ENCODE measurements at regions not wholly inside any gene's neighbourhood (a gene's known extent, or its start where the extent isn't known, plus 50 kb on each side); places are given as distances from the start of the nearest gene placed in this dataset.
"Not testable (repeated sequence)": the region's sequence is repeated elsewhere in the genome, so short reads cannot be mapped to it uniquely, and the experiment has no call there.

DNA sequence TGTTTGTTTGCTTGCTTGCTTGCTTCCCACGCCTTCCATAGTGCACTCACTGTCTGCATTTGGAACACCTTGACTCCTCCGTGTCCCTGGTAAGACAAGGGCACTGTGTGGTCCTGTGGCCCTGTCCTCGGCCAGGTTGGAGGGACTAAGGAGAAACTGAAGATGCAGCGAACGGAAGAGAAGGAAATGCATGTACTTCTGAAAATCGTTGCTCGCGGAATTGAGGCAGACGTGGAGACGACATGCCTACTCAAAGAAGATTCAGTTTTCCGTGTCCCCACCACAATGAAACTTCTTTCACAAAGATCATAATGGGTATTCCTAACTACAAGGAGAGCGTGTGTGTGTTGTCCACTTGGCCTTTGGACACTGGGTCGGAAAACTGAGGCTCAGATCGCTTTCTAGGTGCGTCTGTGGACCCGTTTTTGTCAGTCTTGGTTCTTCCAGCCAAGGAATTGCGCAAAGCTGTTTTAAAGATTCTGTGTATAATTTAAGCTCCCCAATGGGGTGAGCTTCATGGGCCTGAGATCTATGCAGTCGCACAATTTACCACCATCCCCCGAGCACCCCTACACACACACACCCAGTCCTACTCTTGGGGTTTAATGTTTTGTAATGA is 120.4 kb upstream of the ZNF184 start:
- H3K27ac ChIP-seq (ENCODE audit: low read depth, low read length, severe bottlenecking) = no peak overlapping the region
- WGBS, 2 experiments (ENCODE audit: insufficient coverage in 2 of 2) = 5 to 6% methylated on average over 8 to 14 of the region's 19 CpGs
- no peaks in the 10 kb centered on the region for H3K4me1 ChIP-seq (ENCODE audit: control insufficient read depth, insufficient read depth, low read length, poor library complexity, severe bottlenecking)
- peak overlapping the region; percentile 48 for H3K4me3 ChIP-seq (ENCODE audit: extremely low read depth, insufficient read depth, low read length, poor library complexity, severe bottlenecking)
- no peaks in the 10 kb centered on the region for H3K9me3 ChIP-seq (ENCODE audit: control insufficient read depth, low read length)
- no peaks in the 10 kb centered on the region for H3K36me3 ChIP-seq (ENCODE audit: control insufficient read depth, insufficient read depth, low read length)

DNA sequence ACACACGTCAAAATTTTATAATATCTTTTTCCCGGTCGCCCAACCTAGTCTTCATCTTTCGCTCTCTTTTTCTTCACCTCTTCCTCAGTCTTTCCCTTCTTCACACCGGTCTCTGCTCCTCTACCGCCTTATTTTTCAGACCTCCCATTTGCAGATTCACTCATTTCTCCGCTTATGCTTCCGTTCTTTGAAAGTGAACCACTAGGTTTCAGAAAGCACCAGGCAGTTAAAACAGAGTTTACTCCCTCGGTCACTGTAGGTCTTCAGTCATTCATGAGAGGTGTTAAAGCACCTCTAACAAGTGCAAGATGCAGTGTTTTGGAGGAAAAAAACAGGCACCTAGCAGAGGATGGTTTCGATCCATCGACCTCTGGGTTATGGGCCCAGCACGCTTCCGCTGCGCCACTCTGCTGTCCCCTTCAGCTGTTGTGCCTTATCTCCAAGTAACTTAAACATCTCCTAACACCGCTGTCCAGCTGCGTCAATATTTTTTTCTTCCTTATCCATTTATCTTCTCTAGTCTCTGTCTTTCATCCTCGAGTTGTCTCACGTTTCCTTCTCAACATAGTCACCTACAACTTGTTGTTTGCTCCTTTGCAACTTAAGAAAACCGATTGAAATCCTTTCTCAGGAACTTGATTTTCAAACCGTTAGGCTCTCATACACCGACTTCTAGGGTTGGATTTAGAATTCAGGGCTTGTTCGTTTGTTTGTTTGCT is 119.7 kb upstream of the ZNF184 start:
- Histone ChIP-seq H3K4me3 (ENCODE audit: extremely low read depth, insufficient read depth, low read length, poor library complexity, severe bottlenecking) (peak overlapping the region; percentile 48), H3K4me1 (ENCODE audit: control insufficient read depth, insufficient read depth, low read length, poor library complexity, severe bottlenecking) (no peaks in the 10 kb centered on the region), H3K27ac (ENCODE audit: low read depth, low read length, severe bottlenecking) (no peak overlapping the region), H3K9me3 (ENCODE audit: control insufficient read depth, low read length) (no peaks in the 10 kb centered on the region), H3K36me3 (ENCODE audit: control insufficient read depth, insufficient read depth, low read length) (no peaks in the 10 kb centered on the region)
- 0 to 3% methylated on average over 19 of the region's 22 CpGs for WGBS, 2 experiments (ENCODE audit: insufficient coverage in 2 of 2)

DNA sequence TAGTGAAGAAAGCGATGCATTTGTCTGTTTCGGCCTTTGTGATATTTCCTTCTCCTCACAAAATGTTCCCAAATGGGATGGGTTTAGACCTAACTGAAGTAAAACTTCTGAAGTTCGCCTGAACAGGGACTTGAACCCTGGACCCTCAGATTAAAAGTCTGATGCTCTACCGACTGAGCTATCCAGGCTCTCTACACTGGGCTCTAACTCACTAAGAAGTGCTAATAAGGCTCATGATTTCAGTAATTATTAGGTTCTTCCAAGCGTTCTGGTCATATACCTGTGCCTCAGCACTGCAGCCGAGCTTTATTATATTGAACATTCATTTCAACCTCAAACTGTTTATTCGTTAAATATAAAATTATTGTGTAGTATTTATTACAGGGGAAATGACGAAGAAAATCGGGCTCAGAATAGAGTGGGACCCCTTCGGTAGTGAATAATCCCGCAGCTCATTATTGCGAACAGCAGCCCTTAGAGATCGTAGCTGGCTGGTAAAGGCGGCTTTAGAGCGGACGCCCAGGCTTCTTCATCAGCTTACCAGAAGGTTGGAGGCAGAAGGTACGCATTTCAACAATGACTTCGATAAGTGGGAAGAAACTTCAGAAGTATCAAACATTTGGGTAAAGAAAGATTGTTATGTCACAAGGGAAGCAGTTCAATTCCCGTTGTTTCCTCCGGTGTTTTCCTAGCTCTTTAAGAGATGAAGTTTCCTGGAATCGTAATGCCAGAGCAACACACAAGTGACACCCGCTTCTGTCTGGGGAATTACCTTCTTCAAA is 119.0 kb upstream of the ZNF184 start:
- WGBS, 2 experiments (ENCODE audit: insufficient coverage in 2 of 2) = 1 to 3% methylated on average over 16 to 19 of the region's 22 CpGs
- no peaks in the 10 kb centered on the region for H3K9me3 ChIP-seq (ENCODE audit: control insufficient read depth, low read length)
- no peaks in the 10 kb centered on the region for H3K36me3 ChIP-seq (ENCODE audit: control insufficient read depth, insufficient read depth, low read length)
- H3K4me3 ChIP-seq (ENCODE audit: extremely low read depth, insufficient read depth, low read length, poor library complexity, severe bottlenecking) = peak overlapping the region; percentile 48
- H3K27ac ChIP-seq (ENCODE audit: low read depth, low read length, severe bottlenecking) = no peak overlapping the region
- H3K4me1 ChIP-seq (ENCODE audit: control insufficient read depth, insufficient read depth, low read length, poor library complexity, severe bottlenecking) = no peaks in the 10 kb centered on the region

DNA sequence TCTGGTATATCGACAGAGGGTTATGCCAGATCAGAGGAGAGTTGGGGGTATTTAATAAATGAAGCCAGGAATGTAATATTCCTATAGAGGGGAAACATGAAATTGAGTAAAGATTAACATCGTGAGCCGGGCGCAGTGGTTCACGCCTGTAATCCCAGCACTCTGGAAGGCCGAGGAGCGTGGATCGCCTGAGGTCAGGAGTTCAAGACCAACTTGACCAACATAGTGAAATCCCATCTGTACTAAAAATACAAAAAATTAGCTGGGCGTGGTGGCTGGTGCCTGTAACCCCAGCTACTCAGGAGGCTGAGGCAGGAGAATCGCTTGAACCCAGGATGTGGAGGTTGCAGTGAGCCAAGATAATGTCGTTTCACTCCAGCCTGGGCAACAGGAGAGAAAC is 112.4 kb upstream of the ZNF184 start:
- not testable (repeated sequence) for H3K36me3 ChIP-seq (ENCODE audit: control insufficient read depth, insufficient read depth, low read length); H3K27ac ChIP-seq (ENCODE audit: low read depth, low read length, severe bottlenecking); H3K4me1 ChIP-seq (ENCODE audit: control insufficient read depth, insufficient read depth, low read length, poor library complexity, severe bottlenecking); H3K9me3 ChIP-seq (ENCODE audit: control insufficient read depth, low read length); H3K4me3 ChIP-seq (ENCODE audit: extremely low read depth, insufficient read depth, low read length, poor library complexity, severe bottlenecking)
- 86 to 93% methylated on average over 5 to 10 of the region's 11 CpGs for WGBS, 2 experiments (ENCODE audit: insufficient coverage in 2 of 2)

DNA sequence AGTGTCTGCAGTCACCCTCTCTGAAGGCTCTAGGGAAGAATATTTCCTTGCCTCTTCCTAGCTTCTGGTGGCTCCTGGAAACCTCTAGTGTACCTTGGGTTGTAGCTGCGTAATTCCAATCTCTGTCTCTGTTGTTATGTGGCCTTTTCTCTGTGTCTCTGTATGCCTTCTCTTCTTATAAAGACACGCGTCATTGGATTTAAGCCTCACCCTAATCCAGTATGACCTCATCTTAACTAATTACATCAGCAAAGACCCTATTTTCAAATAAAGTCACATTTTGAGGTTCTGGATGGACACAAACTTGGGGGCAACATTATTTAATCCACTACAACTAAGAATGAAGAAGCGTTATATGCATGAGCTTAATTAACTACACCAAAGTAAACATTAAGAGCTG is 111.4 kb upstream of the ZNF184 start:
- H3K27ac ChIP-seq (ENCODE audit: low read depth, low read length, severe bottlenecking) = no peak overlapping the region
- no peaks in the 10 kb centered on the region for H3K4me1 ChIP-seq (ENCODE audit: control insufficient read depth, insufficient read depth, low read length, poor library complexity, severe bottlenecking)
- H3K9me3 ChIP-seq (ENCODE audit: control insufficient read depth, low read length) = no peaks in the 10 kb centered on the region
- WGBS, 2 experiments (ENCODE audit: insufficient coverage in 2 of 2) = 90 to 93% methylated on average over 3 of the region's 4 CpGs
- no peaks in the 10 kb centered on the region for H3K36me3 ChIP-seq (ENCODE audit: control insufficient read depth, insufficient read depth, low read length)
- H3K4me3 ChIP-seq (ENCODE audit: extremely low read depth, insufficient read depth, low read length, poor library complexity, severe bottlenecking) = no peak overlapping the region

DNA sequence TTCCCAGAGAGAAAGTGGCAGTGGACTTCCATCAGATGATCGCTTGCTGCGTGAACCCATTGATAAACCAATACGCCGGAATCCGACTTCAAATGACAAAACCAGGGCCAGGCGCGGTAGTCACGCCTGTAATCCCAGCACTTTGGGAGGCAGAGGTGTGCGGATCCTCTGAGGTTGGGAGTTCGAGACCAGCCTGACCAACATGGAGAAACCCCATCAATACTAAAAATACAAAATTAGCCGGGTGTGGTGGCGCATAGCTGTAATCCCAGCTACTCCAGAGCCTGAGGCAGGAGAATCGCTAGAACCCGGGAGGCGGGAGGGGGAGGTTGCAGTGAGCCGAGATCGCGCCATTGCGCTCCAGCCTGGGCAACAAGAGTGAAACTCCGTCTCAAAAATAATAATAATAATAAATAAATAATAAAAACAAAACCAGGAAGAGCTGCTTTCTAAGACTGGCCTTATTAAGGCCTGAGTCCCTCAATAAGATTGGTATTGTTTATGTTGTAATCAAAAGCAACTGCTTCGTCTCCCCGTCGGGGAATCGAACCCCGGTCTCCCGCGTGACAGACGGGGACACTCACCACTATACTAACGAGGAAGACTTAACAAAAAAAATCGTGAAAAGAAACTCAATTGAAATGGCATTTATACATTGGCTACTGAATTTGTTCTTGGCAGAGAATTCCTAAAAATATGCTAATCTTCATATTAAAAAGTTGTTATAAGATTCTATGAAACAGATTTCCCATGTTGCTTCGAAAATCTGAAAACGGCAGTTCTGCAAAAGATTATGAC is 110.2 kb upstream of the ZNF184 start:
- no peak overlapping the region for H3K4me3 ChIP-seq (ENCODE audit: extremely low read depth, insufficient read depth, low read length, poor library complexity, severe bottlenecking)
- H3K36me3 ChIP-seq (ENCODE audit: control insufficient read depth, insufficient read depth, low read length) = no peaks in the 10 kb centered on the region
- H3K4me1 ChIP-seq (ENCODE audit: control insufficient read depth, insufficient read depth, low read length, poor library complexity, severe bottlenecking) = no peaks in the 10 kb centered on the region
- no peak overlapping the region for H3K27ac ChIP-seq (ENCODE audit: low read depth, low read length, severe bottlenecking)
- no peaks in the 10 kb centered on the region for H3K9me3 ChIP-seq (ENCODE audit: control insufficient read depth, low read length)
- 51 to 53% methylated on average over 8 to 11 of the region's 32 CpGs for WGBS, 2 experiments (ENCODE audit: insufficient coverage in 2 of 2)

DNA sequence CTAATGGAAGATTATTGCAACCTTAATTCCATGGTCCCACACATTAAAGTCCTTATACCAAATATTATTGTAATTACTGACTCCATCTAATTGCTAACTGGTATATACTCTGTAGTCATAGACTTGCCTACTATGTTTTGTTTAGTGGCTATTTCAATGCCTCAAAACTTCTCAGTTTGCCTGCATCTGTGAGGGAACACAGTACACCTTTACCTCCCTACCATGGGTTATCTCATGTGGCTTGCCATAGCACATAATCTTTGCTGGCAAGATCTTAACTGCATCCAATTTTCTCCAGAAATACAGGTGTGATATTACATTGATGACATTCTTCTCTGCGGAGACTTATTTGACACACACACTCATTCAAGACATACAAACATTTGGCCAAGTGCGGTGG is 107.1 kb upstream of the ZNF184 start:
- 86% methylated on average over 2 of the region's 2 CpGs; no CpG with 5 or more reads in 1 of the 2 experiments for WGBS, 2 experiments (ENCODE audit: insufficient coverage in 2 of 2)

DNA sequence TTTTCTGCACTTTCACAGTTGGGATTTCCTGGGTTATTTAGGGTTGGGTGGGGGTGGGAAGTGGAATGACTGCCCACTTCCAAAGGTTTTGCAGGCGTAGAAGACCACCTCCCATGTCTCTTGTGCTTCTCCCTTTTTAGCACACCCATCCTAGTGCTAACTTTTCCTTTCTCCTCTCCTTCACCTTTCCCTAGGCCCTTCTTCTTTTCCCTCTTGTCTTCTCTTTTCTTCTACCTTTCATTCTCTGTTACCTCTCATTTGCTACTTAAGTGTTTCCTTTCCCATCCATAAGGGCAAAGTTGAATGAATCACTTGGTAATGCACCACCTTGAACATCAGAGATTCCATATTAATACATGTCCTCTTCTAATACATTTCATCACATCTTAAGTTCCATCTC is 105.0 kb upstream of the ZNF184 start:
- Histone ChIP-seq H3K4me3 (ENCODE audit: extremely low read depth, insufficient read depth, low read length, poor library complexity, severe bottlenecking) (no peak overlapping the region), H3K36me3 (ENCODE audit: control insufficient read depth, insufficient read depth, low read length) (no peaks in the 10 kb centered on the region)
- no CpG with 5 or more reads among the region's 1 CpG for WGBS, 2 experiments (ENCODE audit: insufficient coverage in 2 of 2)

More for the DNA sequence above, 107.1 kb upstream of the ZNF184 start:
- Histone ChIP-seq H3K4me1 (ENCODE audit: control insufficient read depth, insufficient read depth, low read length, poor library complexity, severe bottlenecking) (no peaks in the 10 kb centered on the region), H3K27ac (ENCODE audit: low read depth, low read length, severe bottlenecking) (no peak overlapping the region), H3K9me3 (ENCODE audit: control insufficient read depth, low read length) (no peaks in the 10 kb centered on the region), H3K36me3 (ENCODE audit: control insufficient read depth, insufficient read depth, low read length) (no peaks in the 10 kb centered on the region), H3K4me3 (ENCODE audit: extremely low read depth, insufficient read depth, low read length, poor library complexity, severe bottlenecking) (no peak overlapping the region)

DNA sequence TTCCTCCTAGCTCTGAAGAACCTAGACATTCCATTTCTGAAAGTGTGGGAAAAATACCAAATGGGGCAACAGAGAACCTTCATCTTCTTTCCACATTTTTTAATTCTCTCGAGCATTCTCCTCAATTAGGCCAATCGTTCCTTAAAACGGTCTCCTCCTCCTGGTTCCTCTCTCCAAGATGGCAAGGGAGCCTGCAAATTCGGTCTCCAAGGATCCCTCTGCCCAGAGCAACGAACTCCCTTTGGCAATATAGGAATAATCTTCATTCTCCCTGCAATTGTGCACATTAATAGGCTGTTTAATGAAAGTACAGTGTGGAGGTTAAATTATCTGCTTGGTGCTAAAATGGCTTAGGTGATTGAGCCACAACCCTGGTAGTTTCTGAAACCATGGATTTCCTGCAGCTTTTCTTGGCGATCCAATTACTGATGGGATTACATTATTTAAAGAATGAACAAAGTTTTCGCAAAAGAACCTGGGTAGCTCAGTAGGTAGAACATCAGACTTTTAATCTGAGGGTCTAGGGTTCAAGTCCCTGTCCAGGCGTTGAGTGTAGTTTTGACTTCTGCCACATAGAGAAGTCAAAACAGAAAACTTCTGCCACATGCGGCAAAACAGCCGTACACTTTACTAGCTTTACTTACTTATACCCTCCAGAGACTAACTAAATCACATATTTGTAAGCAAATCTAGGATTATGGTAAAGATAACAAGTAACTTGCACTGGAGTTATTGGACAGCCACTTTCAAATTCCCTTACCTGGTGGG is 102.9 kb upstream of the ZNF184 start:
- H3K9me3 ChIP-seq (ENCODE audit: control insufficient read depth, low read length) = no peaks in the 10 kb centered on the region
- H3K4me3 ChIP-seq (ENCODE audit: extremely low read depth, insufficient read depth, low read length, poor library complexity, severe bottlenecking) = no peak overlapping the region
- no peaks in the 10 kb centered on the region for H3K36me3 ChIP-seq (ENCODE audit: control insufficient read depth, insufficient read depth, low read length)
- 61 to 65% methylated on average over 5 to 7 of the region's 10 CpGs for WGBS, 2 experiments (ENCODE audit: insufficient coverage in 2 of 2)
- no peaks in the 10 kb centered on the region for H3K4me1 ChIP-seq (ENCODE audit: control insufficient read depth, insufficient read depth, low read length, poor library complexity, severe bottlenecking)
- H3K27ac ChIP-seq (ENCODE audit: low read depth, low read length, severe bottlenecking) = no peak overlapping the region

More for the DNA sequence above, 105.0 kb upstream of the ZNF184 start:
- H3K27ac ChIP-seq (ENCODE audit: low read depth, low read length, severe bottlenecking) = no peak overlapping the region
- no peaks in the 10 kb centered on the region for H3K9me3 ChIP-seq (ENCODE audit: control insufficient read depth, low read length)
- H3K4me1 ChIP-seq (ENCODE audit: control insufficient read depth, insufficient read depth, low read length, poor library complexity, severe bottlenecking) = no peaks in the 10 kb centered on the region

Measured in mesodermal cell (in vitro differentiated cells).